IMR-90 (cell line): ENCODE measurements at regions not wholly inside any gene's neighbourhood (a gene's known extent, or its start where the extent isn't known, plus 50 kb on each side); places are given as distances from the start of the nearest gene placed in this dataset.

Experiments
- ATAC-seq: fragments of 200-7000 bp; cut with Tn5 transposase; 2 replicates; pipeline ENCODE4 v1.9.1; 2020; ENCODE audit warnings: low read depth, mild to moderate bottlenecking, moderate library complexity
- BruUV-seq: library from RNA; stranded (reverse); fragments of 400-500 nt; replicated peaks from 2 replicates; lab custom pipeline; 2021; lab: Mats Ljungman, UMichigan
- CTCF ChIA-PET: fragments of 300-600 bp; formaldehyde crosslinking; extraction: SDS; loops from one replicate; lab custom pipeline; 2021; ENCODE audit warnings: antibody characterized with exemption; lab: Yijun Ruan, JAX
- POLR2A ChIA-PET: fragments of 300-600 bp; sonication (Branson Sonifier 250); formaldehyde crosslinking; loops from one replicate; lab custom pipeline; 2022; ENCODE audit warnings: antibody characterized with exemption; ENCODE audit not compliant: unreplicated experiment; lab: Charles Lee
- DNase-seq: peaks from one replicate; pipeline ENCODE4 v3.0.0; 2013
- H2AFZ ChIP-seq: replicated peaks from 2 replicates; pipeline ENCODE3; 2013; ENCODE audit warnings: low read length, mild to moderate bottlenecking; ENCODE audit not compliant: poor library complexity
- H2AK5ac ChIP-seq: 2 replicates; pipeline ENCODE4 v1.6.1; 2013; ENCODE audit warnings: low read depth, low read length, inconsistent platforms
- H2AK9ac ChIP-seq: replicated peaks from 2 replicates; pipeline ENCODE3; 2013; ENCODE audit warnings: mild to moderate bottlenecking, low read depth, low read length, moderate library complexity; ENCODE audit not compliant: poor library complexity
- H2BK120ac ChIP-seq: 2 replicates; pipeline ENCODE4 v1.6.1; 2013; ENCODE audit warnings: low read depth, low read length, inconsistent platforms
- H2BK15ac ChIP-seq: 3 replicates; pipeline ENCODE4 v1.6.1; 2013; ENCODE audit warnings: low read depth, low read length, inconsistent platforms
- H2BK20ac ChIP-seq: 2 replicates; pipeline ENCODE4 v1.6.1; 2013; ENCODE audit warnings: low read depth, mild to moderate bottlenecking, inconsistent platforms, low read length, moderate library complexity
- H2BK5ac ChIP-seq: 2 replicates; pipeline ENCODE4 v1.6.1; 2013; ENCODE audit warnings: mild to moderate bottlenecking, low read depth, low read length, inconsistent platforms; ENCODE audit not compliant: poor library complexity, severe bottlenecking
- H3K14ac ChIP-seq: replicated peaks from 2 replicates; pipeline ENCODE4 v1.6.1; 2013; ENCODE audit warnings: low read depth, low read length, inconsistent platforms
- H3K18ac ChIP-seq: 2 replicates; pipeline ENCODE4 v1.6.1; 2013; ENCODE audit warnings: low read depth, low read length, control low read depth
- H3K23ac ChIP-seq: 2 replicates; pipeline ENCODE4 v1.6.1; 2013; ENCODE audit warnings: low read depth, low read length, inconsistent platforms
- H3K27ac ChIP-seq: 2 replicates; pipeline ENCODE4 v1.5.1; 2013; ENCODE audit warnings: mild to moderate bottlenecking, control low read depth, low read length; ENCODE audit not compliant: insufficient read depth
- H3K27me3 ChIP-seq: 2 replicates; pipeline ENCODE4 v1.6.1; 2013; ENCODE audit warnings: low read length; ENCODE audit not compliant: control insufficient read depth, insufficient read depth
- H3K36me3 ChIP-seq: 2 replicates; pipeline ENCODE4 v1.6.1; 2013; ENCODE audit warnings: low read length, mixed read lengths; ENCODE audit not compliant: control insufficient read depth, insufficient read depth
- H3K4ac ChIP-seq: 2 replicates; pipeline ENCODE4 v1.6.1; 2013; ENCODE audit warnings: low read depth, low read length, inconsistent platforms
- H3K4me1 ChIP-seq: 2 replicates; pipeline ENCODE4 v1.6.1; 2013; ENCODE audit warnings: low read length, mixed read lengths; ENCODE audit not compliant: control insufficient read depth, insufficient read depth
- H3K4me2 ChIP-seq: 2 replicates; pipeline ENCODE4 v1.6.1; 2013; ENCODE audit warnings: low read depth, mild to moderate bottlenecking, control low read depth, low read length, moderate library complexity
- H3K4me3 ChIP-seq: 2 replicates; pipeline ENCODE4 v1.5.1; 2013; ENCODE audit warnings: low read depth, mild to moderate bottlenecking, control low read depth, low read length, moderate library complexity; ENCODE audit not compliant: insufficient read depth
- H3K56ac ChIP-seq: 2 replicates; pipeline ENCODE4 v1.6.1; 2013; ENCODE audit warnings: low read length, inconsistent platforms; ENCODE audit not compliant: insufficient read depth; ENCODE audit errors: extremely low read depth
- H3K79me1 ChIP-seq, 2 experiments: 2 replicates each; pipeline ENCODE4 v1.6.1; 2013; ENCODE audit warnings: low read length in 2 of 2, inconsistent platforms in 1 of 2, low read depth in 1 of 2
- H3K9ac ChIP-seq: 2 replicates; pipeline ENCODE4 v1.6.1; 2013; ENCODE audit warnings: low read depth, low read length, control low read depth
- H3K9me1 ChIP-seq: 2 replicates; pipeline ENCODE4 v1.6.1; 2013; ENCODE audit warnings: low read length, inconsistent platforms; ENCODE audit not compliant: insufficient read depth
- H3K9me3 ChIP-seq: 2 replicates; pipeline ENCODE4 v1.6.1; 2013; ENCODE audit warnings: low read length; ENCODE audit not compliant: control insufficient read depth, insufficient read depth
- H4K20me1 ChIP-seq: 2 replicates; pipeline ENCODE4 v1.6.1; 2013; ENCODE audit warnings: low read length, inconsistent platforms; ENCODE audit not compliant: insufficient read depth
- H4K5ac ChIP-seq: 2 replicates; pipeline ENCODE4 v1.6.1; 2013; ENCODE audit warnings: mild to moderate bottlenecking, low read depth, low read length, control low read depth
- H4K8ac ChIP-seq, 2 experiments: 2 replicates each; pipeline ENCODE4 v1.6.1; 2013; ENCODE audit warnings: low read depth in 2 of 2, low read length in 2 of 2, control low read depth in 1 of 2, inconsistent platforms in 1 of 2
- H4K91ac ChIP-seq: 2 replicates; pipeline ENCODE4 v1.6.1; 2013; ENCODE audit warnings: low read depth, low read length, inconsistent platforms; ENCODE audit not compliant: insufficient read depth
- BHLHE40 ChIP-seq: fragments of 150-350 bp; IDR thresholded peaks from 2 replicates; pipeline ENCODE4 v1.6.1; 2016; ENCODE audit warnings: mild to moderate bottlenecking, low read depth, low read length
- CEBPB ChIP-seq: IDR thresholded peaks from 2 replicates; pipeline ENCODE4 v1.6.1; 2012; ENCODE audit warnings: low read depth, low read length, improper control_type of control experiment
- CHD1 ChIP-seq: IDR thresholded peaks from 2 replicates; pipeline ENCODE4 v1.6.1; 2012; ENCODE audit warnings: low read depth, low read length, improper control_type of control experiment
- FOS ChIP-seq: fragments of 150-350 bp; IDR thresholded peaks from 2 replicates; pipeline ENCODE4 v1.6.1; 2016; ENCODE audit warnings: low read depth, low read length
- MAFK ChIP-seq: IDR thresholded peaks from 2 replicates; pipeline ENCODE4 v1.6.1; 2012; ENCODE audit warnings: low read depth, low read length, improper control_type of control experiment
- MAZ ChIP-seq: IDR thresholded peaks from 2 replicates; pipeline ENCODE4 v1.6.1; 2012; ENCODE audit warnings: low read depth, mild to moderate bottlenecking, low read length, improper control_type of control experiment, moderate library complexity, borderline replicate concordance
- MXI1 ChIP-seq: IDR thresholded peaks from 2 replicates; pipeline ENCODE4 v1.6.1; 2012; ENCODE audit warnings: low read depth, mild to moderate bottlenecking, low read length, moderate library complexity, borderline replicate concordance
- NFE2L2 ChIP-seq: fragments of 150-350 bp; IDR thresholded peaks from 2 replicates; pipeline ENCODE4 v1.6.1; 2016; ENCODE audit warnings: low read depth, mild to moderate bottlenecking, low read length
- POLR2A ChIP-seq: IDR thresholded peaks from 2 replicates; pipeline ENCODE4 v1.6.1; 2012; ENCODE audit warnings: mild to moderate bottlenecking, low read depth, low read length
- RAD21 ChIP-seq: IDR thresholded peaks from 2 replicates; pipeline ENCODE4 v1.6.1; 2012; ENCODE audit warnings: low read length, improper control_type of control experiment
- RCOR1 ChIP-seq: IDR thresholded peaks from 2 replicates; pipeline ENCODE4 v1.6.1; 2012; ENCODE audit warnings: mild to moderate bottlenecking, low read length, improper control_type of control experiment; ENCODE audit not compliant: insufficient replicate concordance
- RFX5 ChIP-seq: IDR thresholded peaks from 2 replicates; pipeline ENCODE4 v1.8.0; 2012; ENCODE audit warnings: low read depth, mild to moderate bottlenecking, low read length, moderate library complexity
- SMC3 ChIP-seq: fragments of 150-350 bp; IDR thresholded peaks from 2 replicates; pipeline ENCODE4 v1.6.1; 2016; ENCODE audit warnings: low read depth, mild to moderate bottlenecking, antibody characterized with exemption, low read length, moderate library complexity
- whole genome bisulfite sequencing, 2 experiments: methylation state at CpG; one replicate each; pipeline versions ENCODE4 v1.1.5 to v1.1.7; 2013; ENCODE audit warnings: missing lambda C conversion rate in 2 of 2; ENCODE audit not compliant: insufficient read length in 1 of 2; ENCODE audit errors: extremely low coverage in 2 of 2; 5-methylcytosine and 5-hydroxymethylcytosine counted together
- dilution Hi-C: fragments of 300-500 bp; cut with HindIII; formaldehyde crosslinking; loops from one replicate; pipeline ENCODE4 v1.14.3; 2018; ENCODE audit warnings: low sequenced_read_pairs; ENCODE audit not compliant: unreplicated experiment
- in situ Hi-C: fragments of 300-500 bp; cut with MboI; formaldehyde crosslinking; loops from 3 replicates; pipeline ENCODE4 v1.14.3; 2019; ENCODE audit warnings: low sequenced_read_pairs, inconsistent platforms, mixed read lengths
- intact Hi-C: fragments of 100-400 bp; cut with micrococcal nuclease; formaldehyde crosslinking; loops from 2 replicates; pipeline ENCODE4 v1.10.0; 2022
- TF ChIP-seq, protein P1 (sequence below): conservative IDR thresholded peaks from 2 replicates; pipeline ENCODE4 v1.5.1; 2012; ENCODE audit warnings: mild to moderate bottlenecking, low read depth, low read length, improper control_type of control experiment
- TF ChIP-seq, protein P2 (sequence below): fragments of 150-350 bp; IDR thresholded peaks from 2 replicates; pipeline ENCODE4 v1.6.1; 2016; ENCODE audit warnings: low read depth, mild to moderate bottlenecking, low read length, moderate library complexity, borderline replicate concordance
- TF ChIP-seq, protein P3 (sequence below): fragments of 150-350 bp; IDR thresholded peaks from 2 replicates; pipeline ENCODE4 v1.6.1; 2017; ENCODE audit warnings: mild to moderate bottlenecking, antibody characterized with exemption, low read length, low read depth

DNA sequence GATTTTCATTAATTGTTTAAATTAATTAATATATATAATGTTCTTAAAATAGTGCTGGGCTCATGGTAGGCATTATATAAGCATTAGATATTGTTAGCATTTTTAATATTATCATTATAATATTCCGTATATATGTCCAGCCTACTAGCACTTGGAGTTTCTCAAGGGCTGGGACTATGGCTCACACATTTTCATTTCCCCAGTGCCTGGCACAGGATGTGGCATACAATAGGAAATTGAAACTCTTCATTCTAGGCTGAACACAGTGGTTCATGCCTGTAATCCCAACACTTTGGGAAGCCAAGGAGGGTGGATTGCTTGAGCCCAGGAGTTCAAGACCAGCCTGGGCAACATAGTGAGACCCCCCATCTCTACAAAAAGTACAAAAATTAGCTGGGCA lies 170.4 kb downstream of the RSL24D1 start:
- Histone ChIP-seq H2BK120ac (no peak overlapping the region), H3K56ac (no peak overlapping the region), H2AFZ (no peak overlapping the region), H3K4ac (no peak overlapping the region), H4K8ac (no peak overlapping the region), H3K27me3 (no peaks in the 10 kb centered on the region), H3K14ac (no peak overlapping the region), H4K5ac (no peak overlapping the region), H3K9me3 (peaks cover 3% of the 10 kb centered on the region; the same call in 1 of the 2 replicates), H3K4me3 (no peak overlapping the region), H2BK5ac (no peak overlapping the region), H3K18ac (no peak overlapping the region), H4K91ac (no peak overlapping the region), H3K23ac (no peak overlapping the region), H3K79me1 (no peaks in the 10 kb centered on the region), H3K9ac (no peak overlapping the region), H3K36me3 (no peaks in the 10 kb centered on the region), H2AK9ac (no peak overlapping the region), H3K27ac (no peak overlapping the region), H2BK15ac (no peak overlapping the region), H3K4me1 (no peaks in the 10 kb centered on the region), H3K4me2 (no peak overlapping the region), H3K9me1 (no peaks in the 10 kb centered on the region), H4K20me1 (no peaks in the 10 kb centered on the region), H2AK5ac (no peak overlapping the region), H2BK20ac (no peak overlapping the region)
- DNase-seq = no peak
- no peak for ATAC-seq
- POLR2A ChIA-PET = no interaction called here
- dilution Hi-C loops (no loop called here), in situ Hi-C loops (no loop called here), intact Hi-C loops (no loop called here)
- CTCF ChIA-PET = no interaction called here
- BruUV-seq = no TSS peak
- TF ChIP-seq RFX5 = no peak
- TF ChIP-seq, protein P1, sequence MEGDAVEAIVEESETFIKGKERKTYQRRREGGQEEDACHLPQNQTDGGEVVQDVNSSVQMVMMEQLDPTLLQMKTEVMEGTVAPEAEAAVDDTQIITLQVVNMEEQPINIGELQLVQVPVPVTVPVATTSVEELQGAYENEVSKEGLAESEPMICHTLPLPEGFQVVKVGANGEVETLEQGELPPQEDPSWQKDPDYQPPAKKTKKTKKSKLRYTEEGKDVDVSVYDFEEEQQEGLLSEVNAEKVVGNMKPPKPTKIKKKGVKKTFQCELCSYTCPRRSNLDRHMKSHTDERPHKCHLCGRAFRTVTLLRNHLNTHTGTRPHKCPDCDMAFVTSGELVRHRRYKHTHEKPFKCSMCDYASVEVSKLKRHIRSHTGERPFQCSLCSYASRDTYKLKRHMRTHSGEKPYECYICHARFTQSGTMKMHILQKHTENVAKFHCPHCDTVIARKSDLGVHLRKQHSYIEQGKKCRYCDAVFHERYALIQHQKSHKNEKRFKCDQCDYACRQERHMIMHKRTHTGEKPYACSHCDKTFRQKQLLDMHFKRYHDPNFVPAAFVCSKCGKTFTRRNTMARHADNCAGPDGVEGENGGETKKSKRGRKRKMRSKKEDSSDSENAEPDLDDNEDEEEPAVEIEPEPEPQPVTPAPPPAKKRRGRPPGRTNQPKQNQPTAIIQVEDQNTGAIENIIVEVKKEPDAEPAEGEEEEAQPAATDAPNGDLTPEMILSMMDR = no peak
- TF ChIP-seq MAFK = no peak
- TF ChIP-seq RCOR1 = no peak
- no peak for TF ChIP-seq FOS
- TF ChIP-seq, protein P2, sequence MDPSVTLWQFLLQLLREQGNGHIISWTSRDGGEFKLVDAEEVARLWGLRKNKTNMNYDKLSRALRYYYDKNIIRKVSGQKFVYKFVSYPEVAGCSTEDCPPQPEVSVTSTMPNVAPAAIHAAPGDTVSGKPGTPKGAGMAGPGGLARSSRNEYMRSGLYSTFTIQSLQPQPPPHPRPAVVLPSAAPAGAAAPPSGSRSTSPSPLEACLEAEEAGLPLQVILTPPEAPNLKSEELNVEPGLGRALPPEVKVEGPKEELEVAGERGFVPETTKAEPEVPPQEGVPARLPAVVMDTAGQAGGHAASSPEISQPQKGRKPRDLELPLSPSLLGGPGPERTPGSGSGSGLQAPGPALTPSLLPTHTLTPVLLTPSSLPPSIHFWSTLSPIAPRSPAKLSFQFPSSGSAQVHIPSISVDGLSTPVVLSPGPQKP = no peak
- TF ChIP-seq BHLHE40 = no peak
- no peak for TF ChIP-seq MXI1
- TF ChIP-seq CHD1 = no peak
- no peak for TF ChIP-seq MAZ
- no peak for TF ChIP-seq NFE2L2
- TF ChIP-seq, protein P3, sequence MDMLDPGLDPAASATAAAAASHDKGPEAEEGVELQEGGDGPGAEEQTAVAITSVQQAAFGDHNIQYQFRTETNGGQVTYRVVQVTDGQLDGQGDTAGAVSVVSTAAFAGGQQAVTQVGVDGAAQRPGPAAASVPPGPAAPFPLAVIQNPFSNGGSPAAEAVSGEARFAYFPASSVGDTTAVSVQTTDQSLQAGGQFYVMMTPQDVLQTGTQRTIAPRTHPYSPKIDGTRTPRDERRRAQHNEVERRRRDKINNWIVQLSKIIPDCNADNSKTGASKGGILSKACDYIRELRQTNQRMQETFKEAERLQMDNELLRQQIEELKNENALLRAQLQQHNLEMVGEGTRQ = no peak
- no peak for TF ChIP-seq SMC3
- no peak for TF ChIP-seq POLR2A
- no peak for TF ChIP-seq CEBPB
- TF ChIP-seq RAD21 = no peak
- no CpG with 5 or more reads among the region's 1 CpG for WGBS, 2 experiments
